Neural cell (in vitro differentiated cells): ENCODE measurements at regions not wholly inside any gene's neighbourhood (a gene's known extent, or its start where the extent isn't known, plus 50 kb on each side); places are given as distances from the start of the nearest gene placed in this dataset.

Experiments
- H2AFZ ChIP-seq: fragments of 200-600, 300-800 bp; sonication (generic), shearing (Covaris generic); 2 replicates; pipeline ENCODE4 v1.6.0; 2014; ENCODE audit warnings: low read depth, mild to moderate bottlenecking, antibody characterized with exemption, low read length, moderate library complexity
- H3F3A ChIP-seq: fragments of 200-600 bp; shearing (Covaris generic); 2 replicates; pipeline ENCODE4 v1.6.1; 2016; ENCODE audit warnings: mild to moderate bottlenecking, moderate library complexity, mixed read lengths, antibody characterized with exemption, low read length; ENCODE audit not compliant: insufficient read depth, poor library complexity, severe bottlenecking
- H3K27ac ChIP-seq: fragments of 200-600, 300-800 bp; sonication (generic), shearing (Covaris generic); 2 replicates; pipeline ENCODE4 v1.5.1; 2014; ENCODE audit warnings: mild to moderate bottlenecking, low read length, moderate library complexity
- H3K27me3 ChIP-seq: fragments of 300-800, 200-600 bp; sonication (generic), shearing (Covaris generic); 2 replicates; pipeline ENCODE4 v1.6.0; 2014; ENCODE audit warnings: mild to moderate bottlenecking, low read depth, low read length, moderate library complexity; ENCODE audit not compliant: insufficient read depth
- H3K36me3 ChIP-seq: fragments of 300-800, 200-600 bp; sonication (generic), shearing (Covaris generic); 2 replicates; pipeline ENCODE4 v1.5.1; 2014; ENCODE audit warnings: mild to moderate bottlenecking, antibody characterized with exemption, low read length, moderate library complexity; ENCODE audit not compliant: insufficient read depth
- H3K4me2 ChIP-seq: fragments of 300-800, 200-600 bp; sonication (generic), shearing (Covaris generic); 2 replicates; pipeline ENCODE4 v1.6.0; 2014; ENCODE audit warnings: mild to moderate bottlenecking, low read length
- H3K4me3 ChIP-seq: fragments of 300-800, 200-600 bp; sonication (generic), shearing (Covaris generic); 2 replicates; pipeline ENCODE4 v1.5.1; 2014; ENCODE audit warnings: mild to moderate bottlenecking, low read length, moderate library complexity
- H3K79me2 ChIP-seq: fragments of 200-600 bp; shearing (Covaris generic); replicated peaks from 2 replicates; pipeline ENCODE4 v1.6.0; 2014; ENCODE audit warnings: mild to moderate bottlenecking, low read length, moderate library complexity; ENCODE audit not compliant: insufficient read depth
- H3K9ac ChIP-seq: fragments of 300-800, 200-600 bp; sonication (generic), shearing (Covaris generic); 2 replicates; pipeline ENCODE4 v1.6.1; 2016; ENCODE audit warnings: mild to moderate bottlenecking, low read length, mixed read lengths
- H3K9me2 ChIP-seq: fragments of 200-600 bp; shearing (Covaris generic); 2 replicates; pipeline ENCODE4 v1.6.1; 2016; ENCODE audit warnings: mild to moderate bottlenecking, low read length, mixed read lengths; ENCODE audit not compliant: insufficient read depth
- H3K9me3 ChIP-seq: fragments of 200-600, 300-800 bp; sonication (generic), shearing (Covaris generic); 2 replicates; pipeline ENCODE4 v1.6.1; 2016; ENCODE audit warnings: mild to moderate bottlenecking, mixed run types, low read length, moderate library complexity, mixed read lengths
- H4K20me1 ChIP-seq: fragments of 200-600 bp; shearing (Covaris generic); 2 replicates; pipeline ENCODE4 v1.6.1; 2016; ENCODE audit warnings: mild to moderate bottlenecking, mixed run types; ENCODE audit not compliant: insufficient read depth
- CTCF ChIP-seq: fragments of 450-650 bp; IDR thresholded peaks from 2 replicates; pipeline ENCODE4 v1.5.1; 2014; ENCODE audit warnings: antibody characterized with exemption, mild to moderate bottlenecking, moderate library complexity; ENCODE audit not compliant: poor library complexity, severe bottlenecking
- EP300 ChIP-seq: fragments of 450-650 bp; conservative IDR thresholded peaks from 2 replicates; pipeline ENCODE4 v1.6.1; 2014; ENCODE audit warnings: antibody characterized with exemption, mild to moderate bottlenecking, moderate library complexity; ENCODE audit not compliant: poor library complexity, severe bottlenecking
- EZH2 ChIP-seq: fragments of 200-600, 300-800 bp; shearing (Covaris generic), sonication (generic); IDR thresholded peaks from 2 replicates; pipeline ENCODE4 v1.6.1; 2014; ENCODE audit warnings: antibody characterized with exemption, low read length, borderline replicate concordance, mild to moderate bottlenecking; ENCODE audit not compliant: insufficient read depth, poor library complexity, severe bottlenecking
- MXI1 ChIP-seq: fragments of 450-650 bp; conservative IDR thresholded peaks from 2 replicates; pipeline ENCODE4 v1.6.1; 2014; ENCODE audit warnings: antibody characterized with exemption, mild to moderate bottlenecking; ENCODE audit not compliant: poor library complexity, severe bottlenecking
- POLR2AphosphoS5 ChIP-seq: IDR thresholded peaks from 2 replicates; pipeline ENCODE4 v1.6.1; 2012
- RAD21 ChIP-seq: fragments of 450-650 bp; conservative IDR thresholded peaks from 2 replicates; pipeline ENCODE4 v1.6.1; 2014; ENCODE audit warnings: antibody characterized with exemption, mild to moderate bottlenecking, moderate library complexity
- REST ChIP-seq: IDR thresholded peaks from 2 replicates; pipeline ENCODE4 v1.6.1; 2012; ENCODE audit warnings: borderline replicate concordance
- SMC3 ChIP-seq: fragments of 450-650 bp; conservative IDR thresholded peaks from 2 replicates; pipeline ENCODE4 v1.6.1; 2014; ENCODE audit warnings: antibody characterized with exemption, mild to moderate bottlenecking, moderate library complexity; ENCODE audit not compliant: poor library complexity
- TAF1 ChIP-seq: IDR thresholded peaks from 2 replicates; pipeline ENCODE4 v1.6.1; 2012; ENCODE audit warnings: low read depth

GRCh38 chr4:186829740-186830449 lies 106.2 kb upstream of the FAT1 start:
- no peaks in the 10 kb centered on the region for H3F3A ChIP-seq
- H3K79me2 ChIP-seq, result no peaks in the 10 kb centered on the region
- no peaks in the 10 kb centered on the region for H3K36me3 ChIP-seq
- no peak overlapping the region for H3K27ac ChIP-seq
- H3K9me2 ChIP-seq, result no peaks in the 10 kb centered on the region
- TF ChIP-seq EP300 (no peak), POLR2AphosphoS5 (no peak), RAD21 (no peak), CTCF (no peak), EZH2 (no peak), REST (no peak), TAF1 (no peak), SMC3 (no peak), MXI1 (no peak)
- H4K20me1 ChIP-seq, result no peaks in the 10 kb centered on the region
- no peak overlapping the region for H3K4me2 ChIP-seq
- no peak overlapping the region for H3K4me3 ChIP-seq
- no peak overlapping the region for H2AFZ ChIP-seq
- H3K27me3 ChIP-seq, result no peaks in the 10 kb centered on the region
- H3K9me3 ChIP-seq, result no peaks in the 10 kb centered on the region
- H3K9ac ChIP-seq, result no peak overlapping the region

- Histone ChIP-seq H2AFZ (no peak overlapping the region), H3K79me2 (no peaks in the 10 kb centered on the region), H3K27me3 (no peaks in the 10 kb centered on the region), H3K9me3 (no peaks in the 10 kb centered on the region), H3K4me2 (no peak overlapping the region), H4K20me1 (no peaks in the 10 kb centered on the region), H3K9ac (no peak overlapping the region), H3K36me3 (no peaks in the 10 kb centered on the region), H3K4me3 (no peak overlapping the region), H3F3A (no peaks in the 10 kb centered on the region), H3K9me2 (no peaks in the 10 kb centered on the region), H3K27ac (no peak overlapping the region)
- TF ChIP-seq POLR2AphosphoS5 (no peak), EP300 (no peak), CTCF (no peak), EZH2 (no peak), MXI1 (no peak), REST (no peak), TAF1 (no peak), SMC3 (no peak), RAD21 (no peak)
Measured at GRCh38 chr4:186831574-186831973, 107.9 kb upstream of the FAT1 start.
